Activated T-helper 2 cell treated with anti-CD3 and anti-CD28 coated beads, Interferon-gamma antibody, Interleukin-2, Interleukin-4, amounts not matched to agents 10 μg/mL and 5 μg/mL and 100 μg/mL, durations not matched to agents 14 hours and 24 hours and 36 hours (primary cell): ENCODE measurements at regions not wholly inside any gene's neighbourhood (a gene's known extent, or its start where the extent isn't known, plus 50 kb on each side); places are given as distances from the start of the nearest gene placed in this dataset.
"Not testable (repeated sequence)": the region's sequence is repeated elsewhere in the genome, so short reads cannot be mapped to it uniquely, and the experiment has no call there.

ENCODE experiments used
- DNase-seq: peaks from one replicate; pipeline ENCODE4 v3.0.0; 2021; ENCODE audit warnings: low spot score
- H3K27ac Mint-ChIP-seq: one replicate; pipeline ENCODE4 v1.8.0; 2021; ENCODE audit warnings: mixed read lengths
- H3K27me3 Mint-ChIP-seq: one replicate; pipeline ENCODE4 v1.8.0; 2021; ENCODE audit warnings: low read depth, mixed read lengths
- H3K36me3 Mint-ChIP-seq: one replicate; pipeline ENCODE4 v1.8.0; 2021; ENCODE audit warnings: low read depth, mixed read lengths
- H3K4me1 Mint-ChIP-seq: one replicate; pipeline ENCODE4 v1.8.0; 2021; ENCODE audit warnings: low read depth, mixed read lengths
- H3K4me3 Mint-ChIP-seq: one replicate; pipeline ENCODE4 v1.8.0; 2021; ENCODE audit warnings: low read depth, mild to moderate bottlenecking, moderate library complexity, mixed read lengths
- H3K9me3 Mint-ChIP-seq: one replicate; pipeline ENCODE4 v1.8.0; 2021; ENCODE audit warnings: mixed read lengths
- intact Hi-C: fragments of 100-400 bp; cut with micrococcal nuclease; formaldehyde crosslinking; loops from one replicate; pipeline ENCODE4 v1.15.1; 2023

DNA sequence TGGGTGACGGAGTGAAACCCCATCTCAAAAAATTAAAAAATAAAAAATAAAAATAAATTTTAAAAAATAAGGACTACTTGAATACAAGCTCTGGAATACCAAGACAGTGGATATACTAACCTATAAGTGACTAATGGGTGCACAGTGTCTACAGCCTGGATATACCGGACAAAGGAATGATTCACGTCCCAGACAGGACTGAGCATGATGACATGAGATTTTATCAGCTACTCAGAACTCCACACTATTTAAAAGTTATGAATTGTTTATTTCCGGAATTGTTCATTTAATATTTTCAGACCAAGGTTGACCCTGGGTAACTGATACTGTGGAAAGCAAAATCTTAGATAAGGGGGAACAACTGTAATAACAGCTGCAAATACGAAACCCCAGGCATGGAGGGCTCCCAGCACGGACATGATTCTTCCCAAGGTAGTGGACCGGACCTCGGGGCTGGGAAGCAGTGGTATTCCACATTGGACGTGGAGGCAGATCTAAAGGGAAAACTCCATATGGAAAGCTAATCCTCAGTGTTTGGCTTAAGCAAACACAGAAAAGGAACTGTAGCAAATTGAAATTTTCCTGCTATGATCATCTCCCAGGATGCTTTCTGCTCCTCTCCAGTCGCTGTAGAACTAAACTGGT is 102.6 kb upstream of the TSHZ3 start:
- Mint-ChIP-seq H3K4me3 (no peak overlapping the region), H3K36me3 (no peaks in the 10 kb centered on the region), H3K9me3 (no peaks in the 10 kb centered on the region), H3K27me3 (no peaks in the 10 kb centered on the region), H3K27ac (no peak overlapping the region), H3K4me1 (no peaks in the 10 kb centered on the region)
- intact Hi-C loops = no loop called here
- DNase-seq = no peak

- DNase-seq = no peak
- no peaks in the 10 kb centered on the region for H3K36me3 Mint-ChIP-seq
- H3K4me1 Mint-ChIP-seq = no peaks in the 10 kb centered on the region
- no peak overlapping the region for H3K4me3 Mint-ChIP-seq
- H3K9me3 Mint-ChIP-seq = no peaks in the 10 kb centered on the region
- H3K27ac Mint-ChIP-seq = no peak overlapping the region
- intact Hi-C loops = no loop called here
- no peaks in the 10 kb centered on the region for H3K27me3 Mint-ChIP-seq
Measured at GRCh38 chr19:31459430-31459829, 110.2 kb upstream of the TSHZ3 start.

DNA sequence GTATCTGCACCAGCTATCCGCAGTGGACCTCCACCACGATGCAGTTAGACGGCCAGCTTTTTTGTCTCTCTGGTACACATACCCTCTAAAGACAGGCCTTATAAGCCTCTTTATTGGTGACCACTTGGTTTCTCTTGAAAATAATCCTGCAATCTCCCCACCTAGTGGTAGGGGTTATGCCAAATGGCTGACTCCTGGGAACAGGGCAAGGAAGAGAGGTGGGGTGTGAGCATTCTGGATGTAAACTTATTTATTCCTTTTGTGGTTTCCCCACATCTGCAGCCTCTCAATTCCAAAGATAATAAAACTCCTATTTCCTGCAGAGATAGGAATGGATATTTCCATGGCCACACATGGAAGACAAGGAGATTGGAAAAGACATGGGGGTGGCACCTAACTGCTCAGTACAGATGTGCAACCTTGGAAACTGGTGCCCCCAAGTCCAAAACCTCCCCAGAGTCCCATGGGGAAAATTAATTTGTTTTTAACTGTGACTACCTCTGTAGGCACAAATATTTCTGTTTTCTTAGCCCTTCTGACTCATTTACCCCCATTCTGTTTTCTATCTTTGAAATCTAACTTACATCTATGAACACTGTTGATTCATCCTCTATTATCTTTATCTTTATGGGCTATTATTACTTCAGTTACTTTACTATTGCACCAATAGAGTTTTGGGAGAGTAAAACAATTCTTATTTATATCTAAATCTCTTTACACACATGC is 112.7 kb upstream of the TSHZ3 start:
- no peaks in the 10 kb centered on the region for H3K9me3 Mint-ChIP-seq
- H3K36me3 Mint-ChIP-seq = no peaks in the 10 kb centered on the region
- DNase-seq = no peak
- no peaks in the 10 kb centered on the region for H3K27me3 Mint-ChIP-seq
- intact Hi-C loops = no loop called here
- H3K4me1 Mint-ChIP-seq = no peaks in the 10 kb centered on the region
- H3K4me3 Mint-ChIP-seq = no peak overlapping the region
- H3K27ac Mint-ChIP-seq = no peak overlapping the region

GRCh38 chr19:31470229-31470939 is 121.1 kb upstream of the TSHZ3 start:
- no peaks in the 10 kb centered on the region for H3K9me3 Mint-ChIP-seq
- no peak overlapping the region for H3K4me3 Mint-ChIP-seq
- intact Hi-C loops = no loop called here

DNA sequence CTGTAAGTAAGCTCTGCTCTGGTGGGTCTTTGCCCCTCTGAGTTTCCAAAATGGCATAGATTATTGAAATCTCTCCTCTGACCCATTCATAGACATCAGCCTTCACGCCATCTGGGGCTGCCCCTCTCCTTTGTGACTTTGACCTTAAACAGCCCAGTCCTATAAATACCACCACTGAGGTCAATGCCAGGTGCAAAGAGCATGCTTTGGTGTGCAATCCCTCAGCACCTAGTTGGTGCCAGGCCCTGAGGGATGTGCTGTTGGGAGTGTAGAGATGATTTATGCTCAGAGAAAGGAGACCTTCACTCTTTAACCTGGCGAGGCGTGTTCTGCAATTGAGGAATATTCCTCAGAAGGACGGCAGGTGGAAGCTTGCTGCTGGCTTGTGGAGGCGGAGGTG is 121.7 kb upstream of the TSHZ3 start:
- no peak for DNase-seq
- intact Hi-C loops = no loop called here
- no peaks in the 10 kb centered on the region for H3K9me3 Mint-ChIP-seq
- no peaks in the 10 kb centered on the region for H3K4me1 Mint-ChIP-seq
- no peaks in the 10 kb centered on the region for H3K27me3 Mint-ChIP-seq
- H3K4me3 Mint-ChIP-seq = no peak overlapping the region
- no peaks in the 10 kb centered on the region for H3K36me3 Mint-ChIP-seq
- H3K27ac Mint-ChIP-seq = no peak overlapping the region

More at GRCh38 chr19:31470229-31470939, 121.1 kb upstream of the TSHZ3 start:
- no peak for DNase-seq
- H3K27me3 Mint-ChIP-seq = no peaks in the 10 kb centered on the region
- H3K36me3 Mint-ChIP-seq = no peaks in the 10 kb centered on the region
- H3K27ac Mint-ChIP-seq = no peak overlapping the region
- no peaks in the 10 kb centered on the region for H3K4me1 Mint-ChIP-seq

DNA sequence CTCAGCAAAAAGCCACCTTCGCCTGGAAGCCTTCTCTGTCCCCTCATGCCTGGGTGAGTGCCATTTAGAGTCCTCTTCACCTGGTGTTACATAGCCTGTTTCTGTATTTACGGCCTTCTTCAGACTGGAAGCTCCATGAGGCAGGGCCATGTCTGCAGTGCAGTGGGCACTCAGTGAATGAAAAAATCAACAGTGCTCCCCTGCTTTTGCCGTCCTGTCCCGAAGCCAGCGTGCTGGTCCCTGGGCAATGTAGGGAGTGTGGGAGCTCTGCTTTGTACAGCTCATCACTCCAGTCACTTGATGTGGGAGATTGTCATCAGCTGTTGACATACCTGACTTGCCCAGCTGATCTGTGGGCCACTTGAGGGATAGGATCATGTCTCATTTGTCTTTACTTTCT is 129.0 kb upstream of the TSHZ3 start:
- no peak for DNase-seq
- Mint-ChIP-seq H3K36me3 (no peaks in the 10 kb centered on the region), H3K9me3 (no peaks in the 10 kb centered on the region), H3K27me3 (no peaks in the 10 kb centered on the region), H3K27ac (no peak overlapping the region), H3K4me1 (no peaks in the 10 kb centered on the region), H3K4me3 (no peak overlapping the region)
- intact Hi-C loops = no loop called here

DNA sequence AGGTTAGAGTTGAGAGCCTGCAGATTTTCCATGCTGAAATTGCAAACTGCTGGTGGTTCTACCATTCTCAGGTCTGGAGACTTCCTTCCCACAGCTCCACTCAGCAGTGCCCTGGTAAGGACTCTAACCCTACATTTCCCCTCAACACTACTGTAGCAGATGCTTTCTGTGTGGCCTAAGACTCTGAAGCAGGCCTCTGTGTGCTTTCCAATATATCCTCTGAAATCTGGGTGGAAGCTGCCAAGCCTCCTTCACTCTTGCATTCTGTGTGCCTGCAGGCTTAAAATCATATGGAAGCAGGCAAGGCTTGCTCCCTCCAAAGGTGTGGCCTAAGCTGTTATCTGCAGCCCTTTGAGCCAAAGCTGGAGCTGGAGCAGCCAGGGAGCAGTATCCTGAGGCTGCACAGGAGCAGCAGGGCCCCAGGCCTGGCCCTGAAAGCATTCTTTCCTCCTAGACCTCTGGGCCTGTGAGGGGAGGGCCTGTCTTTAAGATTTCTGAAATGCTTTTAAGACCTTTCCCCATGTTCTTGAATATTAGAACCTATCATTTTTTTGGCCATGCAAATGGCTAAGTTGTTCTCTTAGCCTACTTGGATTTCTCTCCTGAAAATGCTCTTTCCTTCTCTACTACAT is 134.1 kb upstream of the TSHZ3 start:
- intact Hi-C loops = no loop called here
- peaks cover 13% of the 10 kb centered on the region for H3K9me3 Mint-ChIP-seq
- DNase-seq = no peak
- H3K27me3 Mint-ChIP-seq = no peaks in the 10 kb centered on the region
- no peak overlapping the region for H3K27ac Mint-ChIP-seq
- no peaks in the 10 kb centered on the region for H3K4me1 Mint-ChIP-seq
- H3K36me3 Mint-ChIP-seq = no peaks in the 10 kb centered on the region
- no peak overlapping the region for H3K4me3 Mint-ChIP-seq

DNA sequence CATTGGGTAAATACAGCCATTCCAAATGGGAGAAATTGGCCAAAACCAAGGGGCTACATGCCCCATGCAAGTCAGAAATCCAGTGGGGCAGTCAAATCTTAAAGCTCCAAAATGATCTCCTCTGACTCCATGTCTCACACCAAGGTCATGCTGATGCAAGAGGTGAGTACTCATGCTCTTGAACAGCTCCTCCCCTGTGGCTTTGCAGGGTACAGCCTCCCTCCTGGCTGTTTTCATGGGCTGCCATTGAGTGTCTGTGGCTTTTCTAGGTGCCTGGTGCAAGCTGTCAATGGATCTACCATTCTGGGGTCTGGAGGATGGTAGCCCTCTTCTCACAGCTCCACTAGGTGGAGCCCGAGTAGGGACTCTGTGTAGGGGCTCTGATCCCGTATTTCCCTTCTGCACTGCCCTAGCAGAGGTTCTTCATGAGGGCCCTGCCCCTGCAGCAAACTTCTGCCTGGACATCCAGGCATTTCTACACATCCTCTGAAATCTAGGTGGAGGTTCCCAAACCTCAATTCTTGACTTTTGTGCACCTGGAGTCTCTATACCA is 135.7 kb upstream of the TSHZ3 start:
- H3K4me1 Mint-ChIP-seq, H3K27me3 Mint-ChIP-seq, intact Hi-C loops, H3K27ac Mint-ChIP-seq, DNase-seq, H3K36me3 Mint-ChIP-seq, H3K4me3 Mint-ChIP-seq: not testable (repeated sequence)
- peaks cover 15% of the 10 kb centered on the region for H3K9me3 Mint-ChIP-seq

GRCh38 chr19:31485472-31485871 is 136.2 kb upstream of the TSHZ3 start:
- Mint-ChIP-seq H3K4me3 (no peak overlapping the region), H3K4me1 (no peaks in the 10 kb centered on the region)

DNA sequence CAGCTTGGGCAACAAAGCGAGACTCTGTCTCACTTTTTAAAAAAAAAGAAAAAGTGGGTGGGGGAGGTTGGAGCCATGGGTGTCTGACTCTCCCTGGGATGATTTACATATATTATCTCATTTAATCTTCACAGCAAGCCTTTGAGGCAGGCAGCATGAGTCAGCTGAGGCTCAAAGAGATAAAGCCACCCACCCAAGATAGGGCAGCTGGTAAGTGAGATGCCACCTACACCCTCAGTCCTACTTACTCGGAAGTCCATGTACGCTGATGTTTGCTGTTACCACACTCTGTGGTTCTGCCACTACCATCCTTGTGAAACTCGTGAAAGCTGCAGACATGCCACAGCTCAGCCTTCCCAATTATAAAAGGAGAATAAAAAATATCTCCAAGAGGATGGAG is 142.0 kb upstream of the TSHZ3 start:
- H3K4me3 Mint-ChIP-seq = no peak overlapping the region
- H3K27me3 Mint-ChIP-seq = no peaks in the 10 kb centered on the region
- no peak for DNase-seq
- H3K4me1 Mint-ChIP-seq = no peaks in the 10 kb centered on the region
- intact Hi-C loops = no loop called here
- H3K36me3 Mint-ChIP-seq = no peaks in the 10 kb centered on the region
- H3K9me3 Mint-ChIP-seq = peaks cover 7% of the 10 kb centered on the region
- no peak overlapping the region for H3K27ac Mint-ChIP-seq

More at GRCh38 chr19:31485472-31485871, 136.2 kb upstream of the TSHZ3 start:
- Mint-ChIP-seq H3K27ac (no peak overlapping the region), H3K9me3 (peaks cover 15% of the 10 kb centered on the region), H3K36me3 (no peaks in the 10 kb centered on the region), H3K27me3 (no peaks in the 10 kb centered on the region)
- intact Hi-C loops = no loop called here
- DNase-seq = no peak

DNA sequence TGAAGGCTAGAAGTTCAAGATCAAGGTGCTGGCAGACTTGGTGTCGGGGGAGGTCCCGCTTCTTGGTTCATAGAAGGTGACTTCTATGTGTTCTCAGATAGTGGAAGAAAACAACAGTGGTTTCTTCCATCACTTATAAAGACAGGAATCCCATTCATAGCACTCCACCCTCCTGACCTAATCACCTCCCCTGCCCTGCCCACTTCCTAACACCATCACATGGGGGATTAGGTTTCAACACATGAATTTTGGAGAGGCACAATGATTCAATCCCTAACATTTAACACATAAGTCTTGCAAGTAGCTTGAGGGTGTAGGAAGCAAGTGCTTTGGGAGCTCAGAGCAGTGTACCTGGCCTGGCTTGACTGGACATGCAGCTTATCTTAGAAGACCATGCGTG is 142.8 kb upstream of the TSHZ3 start:
- intact Hi-C loops = no loop called here
- Mint-ChIP-seq H3K9me3 (peaks cover 4% of the 10 kb centered on the region), H3K36me3 (no peaks in the 10 kb centered on the region), H3K4me3 (no peak overlapping the region), H3K4me1 (no peaks in the 10 kb centered on the region), H3K27me3 (no peaks in the 10 kb centered on the region), H3K27ac (no peak overlapping the region)
- no peak for DNase-seq

- no peaks in the 10 kb centered on the region for H3K9me3 Mint-ChIP-seq
- no peak overlapping the region for H3K27ac Mint-ChIP-seq
- intact Hi-C loops = no loop called here
- H3K4me1 Mint-ChIP-seq = no peaks in the 10 kb centered on the region
- no peak for DNase-seq
- H3K4me3 Mint-ChIP-seq = no peak overlapping the region
- H3K27me3 Mint-ChIP-seq = no peaks in the 10 kb centered on the region
- H3K36me3 Mint-ChIP-seq = no peaks in the 10 kb centered on the region
Measured at GRCh38 chr19:31496076-31496475, 146.8 kb upstream of the TSHZ3 start.
